ENCODE measurements at regions not wholly inside any gene's neighbourhood (a gene's known extent, or its start where the extent isn't known, plus 50 kb on each side); places are given as distances from the start of the nearest gene placed in this dataset.

- TF ChIP-seq CTCF (conservative IDR thresholded peaks at IDR 0.05; ENCODE audit: low read depth, low read length) (no peak), ELK1 (IDR thresholded peaks at IDR 0.05; ENCODE audit: borderline replicate concordance, low read depth, low read length) (no peak), USF2 (IDR thresholded peaks at IDR 0.05; ENCODE audit: low read depth, low read length) (no peak), RAD21 (IDR thresholded peaks at IDR 0.05; ENCODE audit: low read length) (no peak), POLR2A (IDR thresholded peaks at IDR 0.05; ENCODE audit: low read depth, low read length) (no peak), MAFK (IDR thresholded peaks at IDR 0.05; ENCODE audit: low read depth, low read length) (no peak), CHD1 (IDR thresholded peaks at IDR 0.05; ENCODE audit: low read depth, low read length) (no peak), RCOR1 (IDR thresholded peaks at IDR 0.05; ENCODE audit: insufficient replicate concordance, low read length) (no peak), RFX5 (IDR thresholded peaks at IDR 0.05; ENCODE audit: low read depth, low read length) (no peak), SMC3 (IDR thresholded peaks at IDR 0.05; ENCODE audit: low read depth, low read length) (no peak)
Observed at GRCh38 chr15:61500951-61501620, 272.0 kb upstream of the RORA start.
